Loucy (cell line): ENCODE measurements at regions not wholly inside any gene's neighbourhood (a gene's known extent, or its start where the extent isn't known, plus 50 kb on each side); places are given as distances from the start of the nearest gene placed in this dataset.

Experiments used
- H2AFZ ChIP-seq: fragments of 200-600 bp; sonication (generic); 2 replicates; pipeline ENCODE4 v1.6.0; 2016; ENCODE audit warnings: antibody characterized with exemption, mild to moderate bottlenecking, low read length, moderate library complexity
- H3F3A ChIP-seq: fragments of 200-600 bp; 2 replicates; pipeline ENCODE4 v1.6.0; 2016; ENCODE audit warnings: antibody characterized with exemption, low read depth, mild to moderate bottlenecking
- H3K27me3 ChIP-seq: fragments of 200-600 bp; sonication (generic); 2 replicates; pipeline ENCODE4 v1.6.1; 2014; ENCODE audit warnings: low read length, mild to moderate bottlenecking; ENCODE audit not compliant: insufficient read depth, poor library complexity, severe bottlenecking
- H3K36me3 ChIP-seq: fragments of 200-600 bp; sonication (generic); 2 replicates; pipeline ENCODE4 v1.6.1; 2016; ENCODE audit warnings: low read length; ENCODE audit not compliant: insufficient read depth
- H3K4me1 ChIP-seq: fragments of 200-600 bp; sonication (generic); 2 replicates; pipeline ENCODE4 v1.5.1; 2014; ENCODE audit warnings: low read length, mild to moderate bottlenecking; ENCODE audit not compliant: insufficient read depth, poor library complexity, severe bottlenecking
- H3K4me2 ChIP-seq: fragments of 200-600 bp; sonication (generic); 2 replicates; pipeline ENCODE4 v1.6.0; 2014; ENCODE audit warnings: antibody characterized with exemption, low read length, low read depth, mild to moderate bottlenecking; ENCODE audit not compliant: poor library complexity, severe bottlenecking
- H3K4me3 ChIP-seq: fragments of 200-600 bp; sonication (generic); 2 replicates; pipeline ENCODE4 v1.5.1; 2014; ENCODE audit warnings: low read length, mild to moderate bottlenecking, mixed read lengths; ENCODE audit not compliant: poor library complexity, severe bottlenecking
- H3K79me2 ChIP-seq: fragments of 200-600 bp; sonication (generic); 2 replicates; pipeline ENCODE4 v1.6.1; 2014; ENCODE audit warnings: low read length; ENCODE audit not compliant: insufficient read depth
- H3K9ac ChIP-seq: fragments of 200-600 bp; sonication (generic); 2 replicates; pipeline ENCODE4 v1.6.0; 2014; ENCODE audit warnings: mild to moderate bottlenecking, low read depth, low read length, moderate library complexity; ENCODE audit not compliant: poor library complexity, severe bottlenecking
- H3K9me2 ChIP-seq: fragments of 200-600 bp; sonication (generic); replicated peaks from 2 replicates; pipeline ENCODE4 v1.6.1; 2016; ENCODE audit warnings: low read depth, low read length, mixed read lengths
- H3K9me3 ChIP-seq: fragments of 200-600 bp; sonication (generic); 2 replicates; pipeline ENCODE4 v1.6.1; 2014; ENCODE audit warnings: mild to moderate bottlenecking, antibody characterized with exemption, low read length, low read depth; ENCODE audit not compliant: insufficient read depth
- H4K20me1 ChIP-seq: fragments of 200-600 bp; sonication (generic); 2 replicates; pipeline ENCODE4 v1.6.0; 2014; ENCODE audit warnings: antibody characterized with exemption, low read length, mild to moderate bottlenecking; ENCODE audit not compliant: insufficient read depth, poor library complexity, severe bottlenecking
- CTCF ChIP-seq: fragments of 200-600 bp; sonication (generic); conservative IDR thresholded peaks from 2 replicates; pipeline ENCODE4 v1.5.1; 2014; ENCODE audit warnings: mild to moderate bottlenecking, antibody characterized with exemption, low read length
- EZH2phosphoT487 ChIP-seq: fragments of 200-600 bp; IDR thresholded peaks from 2 replicates; pipeline ENCODE4 v1.6.1; 2018; ENCODE audit warnings: antibody characterized with exemption, mild to moderate bottlenecking, moderate library complexity, borderline replicate concordance

DNA sequence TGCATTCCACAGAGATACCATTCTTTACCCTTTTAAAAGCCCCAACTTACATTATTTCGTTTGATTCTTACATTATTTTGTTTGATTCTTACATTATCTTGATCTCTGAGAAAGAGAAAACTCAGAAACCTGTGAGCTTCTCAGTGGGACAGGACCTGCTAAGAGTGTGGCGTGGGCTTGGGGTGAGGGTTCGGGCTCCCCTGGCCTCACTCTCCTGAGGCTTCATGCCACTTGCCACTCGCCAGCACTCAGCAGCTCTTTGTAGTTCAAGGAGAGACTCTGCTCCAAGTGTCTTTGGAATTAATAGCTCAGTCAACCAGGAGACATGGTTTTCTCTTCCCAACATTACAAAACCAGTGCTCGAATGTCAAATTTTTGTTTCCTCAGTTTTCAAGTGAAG lies 132.4 kb upstream of the RGS17 start:
- Histone ChIP-seq H3K36me3 (no peaks in the 10 kb centered on the region), H3K4me3 (no peak overlapping the region), H3F3A (no peaks in the 10 kb centered on the region), H3K4me1 (no peaks in the 10 kb centered on the region), H3K4me2 (no peak overlapping the region), H4K20me1 (no peaks in the 10 kb centered on the region), H3K27me3 (no peaks in the 10 kb centered on the region), H3K9me3 (no peaks in the 10 kb centered on the region), H3K9ac (no peak overlapping the region), H2AFZ (no peak overlapping the region), H3K79me2 (no peaks in the 10 kb centered on the region), H3K9me2 (no peaks in the 10 kb centered on the region)
- no peak for TF ChIP-seq CTCF
- no peak for TF ChIP-seq EZH2phosphoT487

GRCh38 chr6:153251326-153251725 lies 120.2 kb upstream of the RGS17 start:
- Histone ChIP-seq H3K4me2 (no peak overlapping the region), H3K36me3 (no peaks in the 10 kb centered on the region), H3K9me3 (no peaks in the 10 kb centered on the region), H3K4me3 (no peak overlapping the region), H3F3A (no peaks in the 10 kb centered on the region), H2AFZ (no peak overlapping the region), H4K20me1 (no peaks in the 10 kb centered on the region), H3K9ac (no peak overlapping the region), H3K79me2 (no peaks in the 10 kb centered on the region), H3K27me3 (no peaks in the 10 kb centered on the region), H3K9me2 (no peaks in the 10 kb centered on the region), H3K4me1 (no peaks in the 10 kb centered on the region)
- no peak for TF ChIP-seq CTCF
- no peak for TF ChIP-seq EZH2phosphoT487

- Histone ChIP-seq H3K79me2 (no peaks in the 10 kb centered on the region), H2AFZ (no peak overlapping the region), H3F3A (no peaks in the 10 kb centered on the region), H3K9me2 (no peaks in the 10 kb centered on the region), H3K36me3 (no peaks in the 10 kb centered on the region), H4K20me1 (no peaks in the 10 kb centered on the region), H3K27me3 (no peaks in the 10 kb centered on the region), H3K9ac (no peak overlapping the region), H3K4me3 (no peak overlapping the region), H3K4me2 (no peak overlapping the region), H3K4me1 (no peaks in the 10 kb centered on the region), H3K9me3 (no peaks in the 10 kb centered on the region)
- no peak for TF ChIP-seq CTCF
- no peak for TF ChIP-seq EZH2phosphoT487
These were observed 106.6 kb upstream of the RGS17 start for GRCh38 chr6:153237670-153238069.
